ENCODE measurements at regions not wholly inside any gene's neighbourhood (a gene's known extent, or its start where the extent isn't known, plus 50 kb on each side); places are given as distances from the start of the nearest gene placed in this dataset.

GRCh38 chr2:13681936-13682335, 950.6 kb upstream of the LRATD1 start:
- Histone ChIP-seq H3K4me3 (ENCODE audit: severe bottlenecking) (no peak overlapping the region), H3K9me3 (ENCODE audit: severe bottlenecking) (peaks cover 2% of the 10 kb centered on the region), H3K27me3 (ENCODE audit: insufficient read depth, poor library complexity, severe bottlenecking) (no peaks in the 10 kb centered on the region), H3K4me1 (ENCODE audit: insufficient read depth, poor library complexity, severe bottlenecking) (peaks cover 5% of the 10 kb centered on the region), H3K27ac (ENCODE audit: poor library complexity, severe bottlenecking) (peak overlapping the region; percentile 66), H3K36me3 (ENCODE audit: low read depth) (no peaks in the 10 kb centered on the region)
- ATAC-seq (ENCODE audit: low read depth) (no peak), DNase-seq (ENCODE audit: low spot score) (no peak)
- no peak for TF ChIP-seq CTCF (IDR thresholded peaks at IDR 0.05; ENCODE audit: poor library complexity, severe bottlenecking)

GRCh38 chr2:13682540-13683272, 949.8 kb upstream of the LRATD1 start:
- TF ChIP-seq CTCF (IDR thresholded peaks at IDR 0.05; ENCODE audit: poor library complexity, severe bottlenecking), result no peak

GRCh38 chr2:13686262-13686661, 946.3 kb upstream of the LRATD1 start:
- Histone ChIP-seq H3K4me1 (ENCODE audit: insufficient read depth, poor library complexity, severe bottlenecking) (peaks cover 5% of the 10 kb centered on the region), H3K27ac (ENCODE audit: poor library complexity, severe bottlenecking) (no peak overlapping the region), H3K36me3 (ENCODE audit: low read depth) (no peaks in the 10 kb centered on the region), H3K4me3 (ENCODE audit: severe bottlenecking) (no peak overlapping the region), H3K9me3 (ENCODE audit: severe bottlenecking) (peaks cover 2% of the 10 kb centered on the region), H3K27me3 (ENCODE audit: insufficient read depth, poor library complexity, severe bottlenecking) (no peaks in the 10 kb centered on the region)
- ATAC-seq (ENCODE audit: low read depth) (no peak), DNase-seq (ENCODE audit: low spot score) (no peak)
- no peak for TF ChIP-seq CTCF (IDR thresholded peaks at IDR 0.05; ENCODE audit: poor library complexity, severe bottlenecking)

More at GRCh38 chr2:13682540-13683272, 949.8 kb upstream of the LRATD1 start:
- DNase-seq (ENCODE audit: low spot score) (peak; percentile 82), ATAC-seq (ENCODE audit: low read depth) (peak; percentile 81)
- Histone ChIP-seq H3K36me3 (ENCODE audit: low read depth) (no peaks in the 10 kb centered on the region), H3K9me3 (ENCODE audit: severe bottlenecking) (peaks cover 2% of the 10 kb centered on the region), H3K27ac (ENCODE audit: poor library complexity, severe bottlenecking) (peak overlapping the region; percentile 66), H3K27me3 (ENCODE audit: insufficient read depth, poor library complexity, severe bottlenecking) (no peaks in the 10 kb centered on the region), H3K4me1 (ENCODE audit: insufficient read depth, poor library complexity, severe bottlenecking) (peaks cover 5% of the 10 kb centered on the region), H3K4me3 (ENCODE audit: severe bottlenecking) (no peak overlapping the region)

- Histone ChIP-seq H3K4me1 (ENCODE audit: insufficient read depth, poor library complexity, severe bottlenecking) (no peaks in the 10 kb centered on the region), H3K36me3 (ENCODE audit: low read depth) (no peaks in the 10 kb centered on the region), H3K4me3 (ENCODE audit: severe bottlenecking) (no peak overlapping the region), H3K27ac (ENCODE audit: poor library complexity, severe bottlenecking) (no peak overlapping the region), H3K9me3 (ENCODE audit: severe bottlenecking) (no peaks in the 10 kb centered on the region), H3K27me3 (ENCODE audit: insufficient read depth, poor library complexity, severe bottlenecking) (no peaks in the 10 kb centered on the region)
- DNase-seq (ENCODE audit: low spot score) (no peak), ATAC-seq (ENCODE audit: low read depth) (no peak)
- TF ChIP-seq CTCF (IDR thresholded peaks at IDR 0.05; ENCODE audit: poor library complexity, severe bottlenecking), result no peak
These were observed 937.8 kb upstream of the LRATD1 start for GRCh38 chr2:13694673-13695072.

- no peak for TF ChIP-seq CTCF (IDR thresholded peaks at IDR 0.05; ENCODE audit: poor library complexity, severe bottlenecking)
- H3K27ac ChIP-seq (ENCODE audit: poor library complexity, severe bottlenecking), result no peak overlapping the region
- ATAC-seq (ENCODE audit: low read depth), result no peak
- H3K9me3 ChIP-seq (ENCODE audit: severe bottlenecking), result no peaks in the 10 kb centered on the region
- no peak overlapping the region for H3K4me3 ChIP-seq (ENCODE audit: severe bottlenecking)
- H3K36me3 ChIP-seq (ENCODE audit: low read depth), result no peaks in the 10 kb centered on the region
- H3K4me1 ChIP-seq (ENCODE audit: insufficient read depth, poor library complexity, severe bottlenecking), result no peaks in the 10 kb centered on the region
- H3K27me3 ChIP-seq (ENCODE audit: insufficient read depth, poor library complexity, severe bottlenecking), result no peaks in the 10 kb centered on the region
- no peak for DNase-seq (ENCODE audit: low spot score)
These were observed 935.9 kb upstream of the LRATD1 start for GRCh38 chr2:13696601-13697000.

Data from RWPE2 (cell line).